ENCODE measurements at regions not wholly inside any gene's neighbourhood (a gene's known extent, or its start where the extent isn't known, plus 50 kb on each side); places are given as distances from the start of the nearest gene placed in this dataset.

DNA sequence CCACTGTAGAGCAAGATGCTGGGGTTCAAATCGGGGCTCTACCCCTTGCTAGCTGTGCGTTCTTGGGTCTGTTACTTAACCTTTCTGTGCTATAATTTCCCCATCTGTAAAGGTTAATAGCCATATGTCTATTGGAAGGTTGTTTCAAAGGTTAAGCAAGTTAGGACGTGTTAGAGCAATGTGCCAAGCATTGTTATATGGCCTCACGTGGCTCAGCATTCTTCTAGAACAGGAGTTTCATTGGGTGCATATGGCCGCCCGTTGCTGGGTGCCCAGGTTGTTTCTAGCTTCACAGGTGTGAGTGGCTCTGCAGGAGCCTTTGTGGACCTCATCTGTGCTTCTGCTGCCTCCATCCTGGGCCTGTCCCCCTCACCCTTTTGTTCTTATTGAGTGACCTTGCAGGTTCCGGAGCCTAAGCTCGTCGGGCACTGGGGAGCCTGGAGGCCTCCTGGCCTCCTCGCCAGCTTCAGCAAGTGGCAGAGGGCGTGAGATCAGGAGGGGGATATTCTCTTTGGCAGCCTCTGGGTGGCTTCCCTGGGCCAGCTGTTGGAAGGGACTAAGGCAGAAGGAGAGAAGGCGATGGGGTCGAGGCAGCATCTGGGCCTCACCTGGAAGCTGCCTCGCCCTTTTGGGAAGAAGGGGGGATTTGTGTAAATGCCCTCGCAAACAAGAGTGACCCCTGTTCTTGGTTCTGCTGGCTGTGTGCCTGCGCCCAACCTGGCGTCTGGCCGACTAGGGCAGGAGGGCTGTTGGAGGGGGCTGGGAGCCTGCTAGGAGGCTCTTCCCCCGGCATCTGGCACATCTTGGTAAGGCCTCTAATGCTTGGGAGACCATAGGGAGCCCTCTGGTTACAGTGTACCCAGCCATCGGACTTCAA lies 80.2 kb upstream of the CIBAR2 start:
- H3K27me3 Mint-ChIP-seq, result peaks cover 8% of the 10 kb centered on the region
- no peaks in the 10 kb centered on the region for H3K4me1 Mint-ChIP-seq (ENCODE audit: low read depth)
- H3K27ac Mint-ChIP-seq, result no peak overlapping the region
- H3K36me3 Mint-ChIP-seq (ENCODE audit: low read depth), result no peaks in the 10 kb centered on the region
- H3K4me3 Mint-ChIP-seq, result no peak overlapping the region
- H3K9me3 Mint-ChIP-seq, result peaks cover 10% of the 10 kb centered on the region

DNA sequence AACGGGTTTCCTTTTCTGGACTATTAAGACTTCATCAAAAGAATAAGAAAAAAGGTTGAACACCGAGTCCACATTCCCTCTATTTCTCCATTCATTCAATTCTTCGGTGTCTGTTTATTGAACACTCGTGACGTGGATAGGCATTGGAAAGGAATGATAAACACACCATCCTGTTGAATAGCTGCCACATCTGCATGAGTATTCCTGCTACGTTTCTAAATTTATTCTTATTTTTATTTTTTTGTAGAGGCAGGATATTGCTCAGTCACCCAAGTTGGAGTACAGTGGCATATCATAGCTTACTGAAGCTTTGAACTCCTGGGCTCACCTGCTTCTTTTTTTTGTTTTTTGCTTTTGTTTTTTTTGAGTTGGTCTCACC lies 80.8 kb upstream of the CIBAR2 start:
- Mint-ChIP-seq H3K9me3 (peaks cover 10% of the 10 kb centered on the region), H3K36me3 (ENCODE audit: low read depth) (no peaks in the 10 kb centered on the region), H3K4me1 (ENCODE audit: low read depth) (no peaks in the 10 kb centered on the region), H3K27ac (no peak overlapping the region), H3K4me3 (no peak overlapping the region), H3K27me3 (peaks cover 8% of the 10 kb centered on the region)

DNA sequence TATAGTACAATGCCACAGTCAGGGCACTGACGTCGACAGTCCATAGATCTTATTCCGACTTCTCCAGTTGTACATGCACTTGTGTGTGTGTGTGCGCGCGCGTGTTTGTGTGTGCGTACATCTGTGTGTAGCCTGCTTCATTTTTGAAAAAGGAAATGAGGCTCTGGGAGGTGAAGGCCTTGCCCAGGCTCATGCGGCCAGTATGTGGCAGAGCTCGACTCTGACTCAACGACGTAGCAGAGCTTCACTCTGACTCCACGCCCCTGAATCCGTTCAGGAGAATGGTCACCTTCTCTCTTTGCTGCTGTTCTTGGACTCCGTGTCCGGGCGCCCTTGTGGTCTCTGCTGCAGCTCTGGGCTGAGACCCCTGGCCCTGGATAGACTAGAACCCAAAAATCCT lies 81.6 kb upstream of the CIBAR2 start:
- Mint-ChIP-seq H3K4me3 (no peak overlapping the region), H3K27ac (no peak overlapping the region), H3K9me3 (peaks cover 9% of the 10 kb centered on the region), H3K27me3 (peaks cover 8% of the 10 kb centered on the region), H3K4me1 (ENCODE audit: low read depth) (no peaks in the 10 kb centered on the region), H3K36me3 (ENCODE audit: low read depth) (no peaks in the 10 kb centered on the region)

DNA sequence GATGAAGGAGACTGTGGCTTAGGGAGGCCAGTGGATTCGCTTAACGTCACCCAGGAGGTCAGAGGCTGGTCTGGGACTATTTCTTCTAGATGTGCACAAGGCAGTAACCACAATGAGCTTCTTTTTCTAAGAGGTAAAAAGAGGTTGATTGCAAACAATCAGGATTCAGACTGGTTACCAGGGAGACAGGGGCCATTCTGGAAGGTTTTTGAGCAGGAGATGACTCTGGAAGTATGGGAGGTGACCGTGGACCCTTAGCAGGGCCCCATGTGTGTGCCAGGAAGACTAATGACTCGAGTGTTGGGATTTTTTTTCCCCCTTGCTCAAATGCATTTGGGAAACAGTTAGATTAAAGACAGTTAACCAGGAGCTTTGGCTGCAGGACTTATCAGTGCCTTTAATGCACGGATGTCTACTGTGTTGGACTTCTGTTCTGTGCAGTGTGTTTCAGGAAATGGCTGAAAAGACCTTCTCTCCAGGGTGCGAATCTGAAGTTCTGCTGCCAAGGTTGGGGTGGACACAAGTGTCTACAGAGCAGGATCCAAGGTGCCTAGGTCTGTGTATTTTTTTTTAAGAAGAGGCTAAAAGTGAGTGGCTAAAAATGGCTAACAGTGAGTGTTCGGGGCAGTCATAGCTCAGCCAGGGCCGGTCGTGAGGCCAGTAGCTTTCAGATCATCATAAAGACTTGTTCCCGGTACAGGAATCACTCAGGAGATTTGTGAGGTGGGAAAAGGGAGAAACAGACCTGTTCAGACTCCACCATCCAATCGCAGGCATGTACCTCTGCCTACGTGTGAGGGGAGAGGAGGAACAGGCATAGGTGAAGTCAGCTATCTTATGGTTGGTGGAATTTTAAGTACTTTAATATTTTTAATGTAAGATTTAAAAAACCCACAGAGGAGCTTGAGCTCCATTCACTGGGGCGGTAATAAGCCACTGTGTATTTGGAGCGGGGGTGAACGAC lies 82.3 kb upstream of the CIBAR2 start:
- peaks cover 8% of the 10 kb centered on the region for H3K27me3 Mint-ChIP-seq
- H3K4me1 Mint-ChIP-seq (ENCODE audit: low read depth), result no peaks in the 10 kb centered on the region
- peaks cover 4% of the 10 kb centered on the region for H3K9me3 Mint-ChIP-seq
- H3K27ac Mint-ChIP-seq, result no peak overlapping the region
- H3K4me3 Mint-ChIP-seq, result no peak overlapping the region
- H3K36me3 Mint-ChIP-seq (ENCODE audit: low read depth), result no peaks in the 10 kb centered on the region

DNA sequence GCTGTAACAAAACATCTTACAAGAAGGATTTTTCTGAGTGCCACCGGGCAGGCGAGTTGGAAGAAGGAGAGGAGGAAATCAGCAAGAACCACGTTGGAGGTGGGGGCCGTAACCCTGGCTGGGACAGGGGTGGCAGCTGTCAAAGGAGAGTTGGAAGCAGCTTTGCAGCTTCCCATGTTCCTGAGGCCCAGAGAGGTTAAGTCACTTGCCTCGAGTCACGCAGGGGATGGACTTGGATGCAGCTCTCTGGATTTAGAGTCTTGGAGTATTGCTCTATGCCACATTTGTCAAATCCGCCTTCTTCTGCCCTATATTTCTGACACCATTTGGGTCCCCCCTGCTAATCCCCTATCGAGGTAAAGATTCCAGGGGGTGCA lies 83.0 kb upstream of the CIBAR2 start:
- Mint-ChIP-seq H3K4me3 (no peak overlapping the region), H3K4me1 (ENCODE audit: low read depth) (no peaks in the 10 kb centered on the region), H3K9me3 (no peaks in the 10 kb centered on the region), H3K27ac (no peak overlapping the region), H3K27me3 (peaks cover 4% of the 10 kb centered on the region), H3K36me3 (ENCODE audit: low read depth) (no peaks in the 10 kb centered on the region)

DNA sequence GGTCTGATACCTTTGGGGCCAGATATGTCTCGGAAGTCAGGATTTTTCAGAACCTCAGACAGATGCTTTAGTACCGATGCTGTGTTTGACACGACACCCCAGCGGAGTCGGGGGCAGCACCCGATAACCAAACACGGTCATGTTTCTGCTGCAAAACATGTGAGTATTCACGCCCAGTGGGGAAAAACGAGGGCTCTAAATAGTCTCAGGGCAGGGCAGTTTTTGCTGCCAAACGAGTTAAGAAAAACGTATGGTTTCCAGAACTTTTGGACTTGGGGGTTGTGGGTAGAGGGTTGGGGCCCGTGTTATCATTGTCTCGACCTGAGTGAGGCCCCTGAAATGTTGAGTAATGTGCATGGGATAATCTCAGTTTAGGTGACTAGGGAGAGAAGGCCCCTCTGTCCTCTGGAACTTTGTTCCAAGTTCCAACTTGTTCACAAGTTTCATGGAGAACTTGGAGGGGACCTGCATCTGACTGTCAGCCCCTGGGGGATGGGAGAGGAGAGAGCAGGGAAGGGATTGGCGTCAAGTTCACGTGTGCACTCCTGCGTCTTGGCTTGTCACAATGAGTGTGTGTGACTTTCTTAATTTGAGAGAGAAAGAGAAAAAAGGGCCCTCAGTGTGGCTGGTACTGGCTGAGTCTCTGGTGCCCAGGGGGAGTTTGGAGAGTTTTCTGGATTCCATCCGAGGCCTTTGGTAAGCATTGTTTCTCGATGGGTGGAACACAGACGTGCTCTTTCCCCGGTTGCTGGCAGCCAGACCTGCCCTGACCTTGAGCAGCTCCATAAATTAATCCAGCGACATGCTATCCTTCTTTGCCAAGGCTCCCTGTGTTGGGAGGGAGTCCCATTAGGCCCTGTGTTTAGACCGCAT lies 83.9 kb upstream of the CIBAR2 start:
- Mint-ChIP-seq H3K9me3 (no peaks in the 10 kb centered on the region), H3K4me3 (no peak overlapping the region)

DNA sequence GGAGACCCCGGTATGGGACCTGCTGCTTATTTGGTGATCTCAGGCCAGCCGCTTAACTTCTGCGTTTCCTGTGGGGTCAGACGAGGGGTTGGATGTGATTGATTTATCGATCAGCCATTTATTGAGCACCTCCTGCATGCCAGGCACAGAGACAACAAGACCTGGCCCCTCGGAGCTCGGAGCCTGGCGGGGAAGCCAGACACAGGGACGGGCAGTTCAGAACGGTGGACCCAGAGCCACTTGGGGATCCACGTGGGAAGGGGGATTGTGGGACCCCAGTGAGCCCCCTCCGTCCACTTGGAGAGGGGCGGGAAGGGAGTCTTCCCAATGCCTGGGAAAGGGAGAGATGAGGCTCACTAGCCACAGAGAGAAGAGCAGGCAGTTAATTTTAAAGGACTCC lies 84.7 kb upstream of the CIBAR2 start:
- H3K27me3 Mint-ChIP-seq, result no peaks in the 10 kb centered on the region
- no peak overlapping the region for H3K4me3 Mint-ChIP-seq
- H3K27ac Mint-ChIP-seq, result no peak overlapping the region
- no peaks in the 10 kb centered on the region for H3K36me3 Mint-ChIP-seq (ENCODE audit: low read depth)
- no peaks in the 10 kb centered on the region for H3K4me1 Mint-ChIP-seq (ENCODE audit: low read depth)
- no peaks in the 10 kb centered on the region for H3K9me3 Mint-ChIP-seq

More for the DNA sequence above, 83.9 kb upstream of the CIBAR2 start:
- no peaks in the 10 kb centered on the region for H3K36me3 Mint-ChIP-seq (ENCODE audit: low read depth)
- no peak overlapping the region for H3K27ac Mint-ChIP-seq
- no peaks in the 10 kb centered on the region for H3K4me1 Mint-ChIP-seq (ENCODE audit: low read depth)
- peaks cover 4% of the 10 kb centered on the region for H3K27me3 Mint-ChIP-seq

DNA sequence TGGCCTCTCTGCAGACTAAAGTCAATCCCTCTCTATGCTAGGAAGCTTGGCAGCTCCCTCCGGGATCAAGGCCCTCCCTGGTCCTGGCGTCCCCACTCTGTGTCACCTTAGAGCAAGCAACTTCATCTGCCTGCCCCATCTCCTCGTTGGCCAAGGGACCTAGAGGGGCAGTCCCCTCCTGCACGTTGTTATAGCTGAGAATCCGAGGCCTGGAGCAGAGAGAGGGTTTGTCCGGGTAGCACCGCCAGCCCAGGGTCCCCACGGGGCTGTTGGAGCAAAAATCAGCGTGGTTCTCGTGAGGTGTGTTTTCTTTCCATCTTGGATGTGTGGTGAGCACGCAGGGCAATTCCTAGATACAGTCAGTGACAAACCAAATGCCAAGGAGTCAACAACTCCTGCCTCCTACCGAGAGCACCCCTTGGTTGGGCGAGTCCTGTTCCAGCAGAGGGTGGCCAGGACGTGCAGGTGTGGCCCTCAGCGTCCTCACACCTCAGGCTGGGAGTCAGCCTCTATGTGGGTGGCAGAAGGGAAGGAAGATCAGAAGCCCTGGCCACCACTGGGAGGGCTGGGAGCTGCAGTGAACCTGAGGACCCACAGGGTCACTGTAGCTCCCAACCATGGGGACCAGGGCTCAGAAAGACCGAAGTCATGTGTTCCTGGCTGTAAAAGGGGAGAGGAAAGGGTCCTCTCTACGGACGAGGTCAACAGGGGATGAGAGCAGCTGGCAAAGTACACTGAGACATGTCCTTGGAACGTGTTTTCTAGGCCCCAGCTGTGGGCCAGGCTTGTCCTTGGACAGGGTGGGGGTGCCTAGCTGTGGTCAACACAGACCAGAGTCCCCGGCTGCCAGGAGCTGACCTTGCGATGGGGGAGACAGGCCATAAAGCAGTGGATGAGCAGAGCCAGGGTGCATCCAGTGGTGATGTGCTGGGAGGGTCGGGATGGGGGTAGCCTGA lies 85.6 kb upstream of the CIBAR2 start:
- Mint-ChIP-seq H3K4me3 (no peak overlapping the region), H3K27me3 (no peaks in the 10 kb centered on the region), H3K9me3 (no peaks in the 10 kb centered on the region), H3K36me3 (ENCODE audit: low read depth) (no peaks in the 10 kb centered on the region), H3K4me1 (ENCODE audit: low read depth) (no peaks in the 10 kb centered on the region), H3K27ac (no peak overlapping the region)

DNA sequence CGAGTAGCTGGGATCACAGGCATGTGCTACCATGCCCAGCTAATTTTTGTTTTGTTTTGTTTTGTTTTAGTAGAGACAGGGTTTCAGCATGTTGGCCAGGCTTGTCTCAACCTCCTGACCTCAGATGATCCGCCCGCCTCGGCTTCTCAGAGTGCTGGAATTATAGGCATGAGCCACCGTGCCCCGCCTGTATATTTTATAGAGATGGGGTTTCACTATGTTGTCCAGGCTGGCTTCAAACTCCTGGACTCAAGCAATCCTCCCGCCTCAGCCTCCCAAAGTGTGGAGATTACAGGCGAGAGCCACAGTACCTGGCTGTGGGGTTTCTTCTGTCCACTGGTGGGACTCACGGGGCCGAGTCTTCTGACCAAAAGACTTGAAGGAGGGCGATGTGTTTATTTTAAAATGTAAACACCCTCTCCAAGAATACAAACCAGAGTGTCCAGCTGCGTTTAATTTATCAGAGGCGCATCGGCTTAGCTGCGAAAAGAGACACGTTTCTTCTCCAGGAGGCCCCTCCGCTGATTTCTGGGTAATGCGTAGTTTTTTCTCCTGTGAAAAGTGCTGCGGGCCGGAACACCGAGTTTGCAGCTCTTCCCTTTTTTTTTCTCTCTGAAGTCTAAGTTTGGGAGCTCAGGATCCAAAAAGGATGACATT lies 86.9 kb upstream of the CIBAR2 start:
- no peaks in the 10 kb centered on the region for H3K27me3 Mint-ChIP-seq
- no peak overlapping the region for H3K27ac Mint-ChIP-seq
- no peak overlapping the region for H3K4me3 Mint-ChIP-seq
- no peaks in the 10 kb centered on the region for H3K36me3 Mint-ChIP-seq (ENCODE audit: low read depth)
- no peaks in the 10 kb centered on the region for H3K9me3 Mint-ChIP-seq
- no peaks in the 10 kb centered on the region for H3K4me1 Mint-ChIP-seq (ENCODE audit: low read depth)

DNA sequence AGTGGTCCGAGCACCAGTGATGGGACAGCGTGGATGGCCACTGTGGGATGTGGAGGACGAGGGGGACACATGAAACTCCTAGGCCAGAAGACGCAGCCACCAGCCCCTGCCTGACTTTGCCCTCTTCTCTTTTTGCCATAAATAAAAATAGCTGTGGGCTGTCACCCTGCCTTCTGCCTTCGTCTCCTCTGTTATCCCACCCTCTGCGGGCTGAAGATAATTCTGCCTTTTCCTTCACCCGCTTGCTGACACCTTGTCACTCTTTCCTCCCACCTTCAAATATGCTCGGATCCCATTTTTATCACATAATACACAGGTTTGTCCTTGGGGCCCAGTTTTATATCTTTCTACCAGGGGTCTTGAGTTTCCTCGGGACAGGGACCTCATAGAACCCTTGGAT lies 87.6 kb upstream of the CIBAR2 start:
- Mint-ChIP-seq H3K36me3 (ENCODE audit: low read depth) (no peaks in the 10 kb centered on the region), H3K4me3 (no peak overlapping the region), H3K27ac (no peak overlapping the region), H3K9me3 (no peaks in the 10 kb centered on the region), H3K4me1 (ENCODE audit: low read depth) (no peaks in the 10 kb centered on the region), H3K27me3 (no peaks in the 10 kb centered on the region)

DNA sequence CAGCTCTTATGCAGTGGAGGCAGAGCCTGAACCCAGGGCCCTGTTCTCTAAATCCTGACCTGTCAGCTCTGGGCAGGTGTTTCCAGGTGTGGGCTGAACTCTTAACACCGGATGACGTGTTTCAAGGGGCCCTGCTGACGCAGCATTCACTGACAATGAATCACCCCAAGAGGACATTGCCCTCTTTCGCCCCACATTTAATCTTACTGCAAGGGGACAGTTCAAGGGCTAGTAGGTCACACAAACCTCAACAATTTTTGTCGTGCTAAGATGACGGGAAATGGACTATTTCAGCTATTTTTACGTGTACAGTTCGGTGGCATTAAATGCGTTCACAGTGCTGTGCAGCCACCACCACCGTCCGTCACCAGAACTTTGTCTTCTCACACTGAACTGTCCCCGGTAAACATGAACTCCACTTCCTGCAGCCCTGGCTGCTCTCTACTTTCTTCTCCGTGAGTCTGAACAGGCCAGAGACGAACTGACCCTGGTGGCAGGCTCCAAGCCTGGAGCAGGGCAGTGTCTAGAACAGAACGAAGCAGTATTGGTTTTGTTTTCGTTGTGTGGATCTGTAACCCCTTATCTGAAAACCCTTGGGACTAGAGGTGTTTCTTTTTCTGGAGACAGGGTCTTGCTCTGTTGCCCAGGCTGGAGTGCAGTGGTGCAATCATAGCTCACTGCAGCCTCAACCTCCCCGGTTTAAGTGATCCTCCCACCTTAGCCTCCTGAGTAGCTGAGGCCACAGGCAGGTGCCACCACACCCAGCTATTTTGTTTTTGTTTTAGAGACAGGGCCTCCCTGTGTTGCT lies 88.4 kb upstream of the CIBAR2 start:
- Mint-ChIP-seq H3K4me1 (ENCODE audit: low read depth) (no peaks in the 10 kb centered on the region), H3K9me3 (no peaks in the 10 kb centered on the region), H3K27me3 (peaks cover under 1% of the 10 kb centered on the region), H3K36me3 (ENCODE audit: low read depth) (no peaks in the 10 kb centered on the region), H3K27ac (no peak overlapping the region), H3K4me3 (no peak overlapping the region)

DNA sequence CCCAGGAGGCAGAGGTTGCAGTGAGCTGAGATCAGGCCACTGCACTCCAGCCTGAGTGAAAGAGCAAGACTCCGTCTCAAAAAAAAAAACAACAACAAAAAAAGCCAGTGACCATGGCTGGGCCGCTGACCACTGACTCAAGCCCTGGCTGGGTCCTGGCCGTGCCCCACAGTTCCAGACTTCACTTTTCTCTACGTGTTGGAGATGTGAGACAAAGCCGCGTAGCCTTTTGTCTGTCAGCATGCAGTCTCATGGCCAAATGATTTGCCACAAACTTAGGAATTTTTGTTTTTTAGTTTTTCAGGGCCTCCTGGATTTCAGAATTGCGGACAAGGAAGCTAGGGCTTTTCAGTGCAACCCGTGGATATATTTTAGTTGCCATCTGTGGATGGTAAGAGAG lies 89.3 kb upstream of the CIBAR2 start:
- H3K27me3 Mint-ChIP-seq, result peaks cover 3% of the 10 kb centered on the region
- no peak overlapping the region for H3K27ac Mint-ChIP-seq
- no peak overlapping the region for H3K4me3 Mint-ChIP-seq
- H3K36me3 Mint-ChIP-seq (ENCODE audit: low read depth), result no peaks in the 10 kb centered on the region
- no peaks in the 10 kb centered on the region for H3K4me1 Mint-ChIP-seq (ENCODE audit: low read depth)
- H3K9me3 Mint-ChIP-seq, result no peaks in the 10 kb centered on the region

Data from stimulated activated naive CD8-positive, alpha-beta T cell treated with anti-CD3 and anti-CD28 coated beads, Interleukin-15, Interleukin-2, amounts not matched to agents 100 ng/mL and 50 ng/mL, for 24 hours (primary cell).